GM18507 (cell line): ENCODE measurements at regions not wholly inside any gene's neighbourhood (a gene's known extent, or its start where the extent isn't known, plus 50 kb on each side); places are given as distances from the start of the nearest gene placed in this dataset.
"Not testable (repeated sequence)": the region's sequence is repeated elsewhere in the genome, so short reads cannot be mapped to it uniquely, and the experiment has no call there.

ENCODE experiments used
- DNase-seq: peaks from one replicate; pipeline ENCODE4 v3.0.0; 2011; ENCODE audit warnings: low read depth; ENCODE audit not compliant: insufficient read length; ENCODE audit errors: extremely low spot score
- FAIRE-seq: peaks from 2 replicates; lab custom pipeline; 2011; peaks lifted over from hg19 to GRCh38; lab: Jason Lieb, UNC

DNA sequence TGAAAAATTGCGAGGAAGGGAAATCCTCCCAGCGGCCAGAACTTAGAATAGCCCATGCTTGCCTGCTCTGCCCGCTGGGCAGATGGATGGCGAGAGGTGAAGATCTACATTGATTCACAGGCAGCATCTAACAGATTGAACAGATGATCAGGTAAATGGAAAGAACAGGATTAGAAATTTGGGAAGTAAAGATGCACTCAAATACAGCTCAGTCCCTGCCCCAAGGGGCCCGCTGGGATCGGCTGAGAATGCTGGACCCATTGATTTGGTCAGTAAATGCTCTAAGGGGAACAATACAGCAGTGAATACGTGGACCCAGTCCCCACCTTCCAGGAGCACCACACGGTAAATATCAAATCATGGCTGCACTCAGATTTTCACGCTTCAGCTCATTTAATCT is 248.2 kb downstream of the MATN1 start:
- DNase-seq (no peak), FAIRE-seq (no peak)

GRCh38 chr1:30474818-30475200 is 248.6 kb downstream of the MATN1 start:
- DNase-seq: no peak
- FAIRE-seq: no peak

DNA sequence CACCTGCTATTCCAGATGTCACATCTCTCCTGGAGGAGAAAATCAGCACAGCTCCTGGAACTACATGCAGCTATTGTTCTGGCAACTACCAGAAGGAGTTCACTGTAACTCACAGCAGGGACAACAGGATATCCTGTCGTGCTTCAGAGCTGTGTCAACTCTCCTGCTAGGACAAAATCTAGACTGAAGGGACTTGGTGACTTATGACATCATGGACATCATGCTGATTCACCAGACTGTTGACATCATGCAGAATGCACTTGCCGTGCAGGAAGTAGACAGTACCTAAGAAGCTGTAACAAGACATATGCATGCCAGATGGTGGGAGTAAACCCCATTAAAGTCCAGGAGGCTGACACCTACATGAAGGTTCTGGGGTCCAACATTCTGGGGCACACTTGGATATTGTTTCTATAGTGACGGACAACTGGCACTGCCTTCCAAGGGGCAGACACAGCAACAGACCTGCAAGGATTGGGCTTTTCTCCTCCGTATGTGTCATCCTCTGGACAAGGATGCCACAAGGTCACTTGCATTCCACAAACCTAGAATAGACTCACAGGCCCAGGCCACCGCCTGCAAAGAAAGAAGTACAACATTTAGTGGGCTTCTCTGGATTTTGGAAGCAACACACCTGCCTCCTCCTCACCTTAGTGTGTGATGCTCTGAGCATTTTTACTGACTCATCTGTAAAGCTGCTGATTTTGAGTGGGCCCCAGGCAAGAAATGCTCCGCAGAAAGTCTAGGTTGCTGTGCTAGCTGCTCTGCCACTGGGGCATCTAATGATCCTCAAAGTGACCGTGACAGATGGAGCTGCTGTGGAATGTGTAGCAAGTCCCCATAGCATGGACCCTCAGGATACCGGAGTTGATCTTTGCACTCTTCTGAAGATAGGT is 249.2 kb downstream of the MATN1 start:
- FAIRE-seq (no peak), DNase-seq (no peak)

- DNase-seq: no peak
- FAIRE-seq: no peak
These were observed 250.9 kb downstream of the MATN1 start for GRCh38 chr1:30472526-30472925.

DNA sequence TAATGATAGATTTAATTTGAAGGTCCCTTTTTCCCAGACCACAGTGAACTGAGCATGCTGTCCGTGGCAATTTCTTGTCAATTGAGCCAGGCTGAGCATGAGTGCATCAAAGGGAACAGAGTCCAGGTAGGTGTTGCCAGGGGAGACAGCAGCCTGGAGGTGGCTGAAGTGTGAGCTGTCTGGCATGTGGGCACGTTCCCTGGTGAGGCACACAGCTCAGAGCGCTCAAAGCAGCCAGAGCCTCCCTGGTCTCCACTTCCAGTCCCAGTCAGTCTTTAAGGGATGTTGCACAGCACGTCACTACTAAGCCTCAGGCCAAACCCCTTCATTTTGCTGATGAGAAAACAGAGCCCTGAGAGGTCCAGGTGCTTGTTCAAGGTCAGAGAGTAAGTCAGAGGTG is 251.4 kb downstream of the MATN1 start:
- DNase-seq (no peak), FAIRE-seq (no peak)

GRCh38 chr1:30471307-30471706 is 252.1 kb downstream of the MATN1 start:
- DNase-seq (no peak), FAIRE-seq (no peak)

- FAIRE-seq: no peak
These were observed 254.0 kb downstream of the MATN1 start for GRCh38 chr1:30469426-30469825.

GRCh38 chr1:30467101-30467500 is 256.3 kb downstream of the MATN1 start:
- no peak for FAIRE-seq
- DNase-seq: no peak

More at GRCh38 chr1:30469426-30469825, 254.0 kb downstream of the MATN1 start:
- DNase-seq: no peak

- DNase-seq: no peak
- FAIRE-seq: no peak
These were observed 256.8 kb downstream of the MATN1 start for GRCh38 chr1:30466610-30467009.

- DNase-seq (no peak), FAIRE-seq (no peak)
These were observed 257.4 kb downstream of the MATN1 start for GRCh38 chr1:30466026-30466425.

DNA sequence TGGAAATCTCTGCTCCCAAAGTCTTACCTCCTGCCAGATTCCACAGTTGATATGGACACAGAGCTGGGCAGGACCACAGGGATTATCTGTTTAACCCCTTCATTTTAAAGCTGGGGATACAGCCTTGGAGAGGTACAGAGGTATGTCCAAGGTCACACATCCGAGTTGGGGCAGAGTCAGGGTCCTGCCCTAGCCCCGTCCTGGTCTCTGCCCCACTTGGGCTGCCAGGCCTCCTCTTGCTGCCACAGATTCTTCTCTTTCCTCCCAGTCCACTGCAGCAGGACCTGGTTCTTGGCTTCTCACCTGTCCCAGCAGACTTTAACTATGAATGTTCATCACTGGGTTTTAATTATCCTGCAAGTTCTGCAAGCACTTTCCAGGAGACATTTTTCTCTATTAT is 258.3 kb downstream of the MATN1 start:
- DNase-seq (no peak), FAIRE-seq (no peak)

DNA sequence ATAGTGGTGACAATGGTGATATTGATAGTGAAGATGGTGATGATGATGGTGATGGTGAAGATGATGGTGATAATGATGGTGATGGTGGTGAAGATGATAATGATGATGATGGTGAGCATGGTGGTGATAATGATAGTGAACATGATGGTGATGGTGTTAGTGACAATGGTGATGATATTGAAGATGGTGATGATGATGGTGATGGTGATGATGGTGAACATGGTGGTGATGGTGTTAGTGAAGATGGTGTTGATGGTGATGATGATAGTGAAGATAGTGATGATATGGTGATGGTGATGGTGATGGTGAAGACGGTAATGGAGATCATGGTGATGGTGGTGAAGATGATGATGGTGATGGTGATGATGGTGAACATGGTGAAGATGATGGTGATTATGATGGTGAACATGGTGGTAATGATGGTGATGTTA is 259.2 kb downstream of the MATN1 start:
- FAIRE-seq (no peak), DNase-seq (no peak)

- FAIRE-seq: no peak
- DNase-seq: no peak
These were observed 260.5 kb downstream of the MATN1 start for GRCh38 chr1:30462826-30463425.

DNA sequence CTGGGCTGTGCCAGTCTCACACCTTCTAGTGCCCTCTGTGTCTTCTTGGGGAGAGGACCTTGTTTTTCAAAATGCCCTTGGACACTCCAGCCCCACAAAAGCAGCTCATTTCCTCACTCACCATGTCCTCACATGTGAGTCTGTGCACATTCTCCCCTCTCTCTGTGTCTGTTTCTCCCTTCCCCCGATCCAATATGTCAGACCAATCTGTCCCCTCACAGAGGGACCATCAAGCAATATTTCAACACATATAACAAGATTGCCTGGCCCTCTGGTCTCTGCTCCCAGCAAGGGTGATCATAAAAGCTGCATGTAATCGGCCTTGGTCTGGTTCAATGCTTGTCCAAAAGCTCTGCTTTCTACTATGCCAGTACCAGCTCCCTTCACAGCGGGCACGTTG is 261.2 kb downstream of the MATN1 start:
- DNase-seq: no peak
- no peak for FAIRE-seq

DNA sequence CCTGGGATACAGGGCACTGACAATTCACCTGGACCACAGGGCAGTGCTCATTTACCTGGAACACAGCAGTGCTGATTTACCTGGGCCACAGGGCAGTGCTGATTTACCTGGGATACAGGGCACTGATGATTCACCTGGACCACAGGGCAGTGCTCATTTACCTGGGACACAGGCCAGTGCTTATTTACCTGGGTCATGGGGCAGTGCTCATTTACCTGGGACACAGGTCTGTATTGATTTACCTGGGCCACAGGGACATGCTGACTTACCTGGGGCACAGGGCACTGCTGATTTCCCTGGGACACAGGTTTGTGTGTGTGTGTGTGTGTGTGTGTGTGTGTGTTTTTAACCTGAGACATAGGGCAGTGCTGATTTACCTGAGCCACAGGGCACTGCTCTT is 261.7 kb downstream of the MATN1 start:
- FAIRE-seq (no peak), DNase-seq (no peak)

DNA sequence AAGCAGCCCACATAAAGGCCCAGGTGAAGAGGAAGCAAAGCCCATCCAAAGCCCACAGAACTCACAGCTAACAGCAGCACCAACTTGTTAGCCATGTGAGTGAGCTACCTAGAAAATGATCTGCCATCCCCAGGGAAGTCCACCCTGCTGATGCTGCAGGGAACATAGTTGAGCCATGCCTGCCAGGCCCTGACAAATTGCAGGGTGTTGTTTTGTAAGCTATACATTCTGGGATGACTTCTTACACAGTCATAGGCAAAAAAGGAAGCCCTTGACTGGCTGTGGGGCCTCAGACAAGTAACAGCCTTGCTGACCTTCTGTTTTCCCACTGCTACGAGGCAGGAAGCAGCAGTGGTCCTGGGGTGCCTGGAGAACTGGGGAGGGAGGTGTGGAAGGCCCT is 262.7 kb downstream of the MATN1 start:
- FAIRE-seq: no peak
- DNase-seq: no peak

GRCh38 chr1:30458730-30459485 is 264.5 kb downstream of the MATN1 start:
- not testable (repeated sequence) for DNase-seq, FAIRE-seq

DNA sequence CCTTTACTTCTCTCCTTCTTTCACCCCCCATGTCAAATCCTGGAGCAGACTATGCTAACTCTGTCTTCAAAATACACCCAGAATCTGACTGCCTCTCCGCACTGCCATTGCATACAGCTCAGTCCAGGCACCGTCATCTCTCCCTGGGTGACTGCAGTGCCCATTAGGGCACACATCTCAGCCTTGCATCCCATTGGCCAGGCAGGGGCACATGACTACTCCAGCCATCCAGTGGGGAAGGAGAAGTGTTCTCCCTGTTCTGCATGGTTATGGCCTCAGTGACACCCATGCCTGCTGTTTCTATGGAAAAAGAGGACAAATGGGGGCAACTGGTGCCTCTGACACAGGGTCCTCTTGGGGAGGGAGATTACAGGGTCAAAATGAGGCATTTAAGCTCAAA is 270.5 kb downstream of the MATN1 start:
- FAIRE-seq (no peak), DNase-seq (no peak)

DNA sequence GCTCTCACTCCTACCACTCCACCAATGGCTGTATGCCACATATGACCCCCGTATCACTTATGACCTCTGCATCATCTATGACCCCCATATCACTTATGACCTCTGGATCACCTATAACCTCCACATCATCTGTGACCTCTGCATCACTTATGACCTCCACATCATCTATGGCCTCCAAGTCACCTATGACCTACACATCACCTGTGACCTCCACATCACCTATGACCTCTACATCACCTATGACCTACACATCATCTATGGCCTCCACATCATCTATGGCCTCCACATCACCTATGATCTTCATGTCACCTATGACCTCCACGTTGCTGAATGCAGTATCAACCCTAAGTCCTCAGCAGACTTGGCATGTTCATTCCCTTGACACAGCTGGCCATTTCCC is 271.2 kb downstream of the MATN1 start:
- no peak for FAIRE-seq
- no peak for DNase-seq

- FAIRE-seq (no peak), DNase-seq (no peak)
These were observed 271.8 kb downstream of the MATN1 start for GRCh38 chr1:30451532-30452125.
